Aorta (tissue), 5 donors: ENCODE measurements at regions not wholly inside any gene's neighbourhood (a gene's known extent, or its start where the extent isn't known, plus 50 kb on each side); places are given as distances from the start of the nearest gene placed in this dataset.

Source experiments
- ATAC-seq: fragments of 200-7000 bp; cut with Tn5 transposase; one replicate; pipeline ENCODE4 v1.9.1; 2022; ENCODE audit warnings: moderate library complexity; ENCODE audit not compliant: low FRiP score
- DNase-seq, 2 donors: peaks; one replicate each; pipeline ENCODE4 v3.0.0-alpha.2; 2020
- H3K27ac ChIP-seq, 2 donors: one replicate each; pipeline ENCODE4 v1.5.1; 2013; ENCODE audit warnings: low read length in 2 of 2, mild to moderate bottlenecking in 2 of 2, moderate library complexity in 2 of 2, control low read depth in 1 of 2, inconsistent platforms in 1 of 2, low read depth in 1 of 2
- H3K27me3 ChIP-seq, 2 donors: one replicate each; pipeline ENCODE4 v1.6.1; 2013; ENCODE audit warnings: control low read depth in 1 of 2, low read length in 1 of 2, mild to moderate bottlenecking in 1 of 2, moderate library complexity in 1 of 2; ENCODE audit not compliant: insufficient read depth in 2 of 2, control insufficient read depth in 1 of 2
- H3K36me3 ChIP-seq, 2 donors: one replicate each; pipeline ENCODE4 v1.6.1; 2013; ENCODE audit warnings: control low read depth in 1 of 2, low read length in 1 of 2, mild to moderate bottlenecking in 1 of 2; ENCODE audit not compliant: insufficient read depth in 2 of 2, control insufficient read depth in 1 of 2
- H3K4me1 ChIP-seq, 2 donors: one replicate each; pipeline ENCODE4 v1.6.1; 2013; ENCODE audit warnings: low read length in 2 of 2, control low read depth in 1 of 2, mild to moderate bottlenecking in 1 of 2, moderate library complexity in 1 of 2; ENCODE audit not compliant: insufficient read depth in 2 of 2, control insufficient read depth in 1 of 2
- H3K4me3 ChIP-seq, 2 donors: one replicate each; pipeline ENCODE4 v1.5.1; 2013; ENCODE audit warnings: low read length in 2 of 2, control low read depth in 1 of 2, mild to moderate bottlenecking in 1 of 2
- H3K9me3 ChIP-seq: one replicate; pipeline ENCODE4 v1.6.1; 2013; ENCODE audit warnings: mild to moderate bottlenecking, low read length; ENCODE audit not compliant: control insufficient read depth
- WGBS, 2 donors: extraction: QIAGEN DNeasy Blood & Tissue Kit; methylation state at CpG; one replicate each; pipeline ENCODE4 v1.1.7; 2013; 5-methylcytosine and 5-hydroxymethylcytosine counted together
- intact Hi-C, 2 donors: fragments of 100-400 bp; cut with DNase I; formaldehyde crosslinking; loops; one replicate each; pipeline versions ENCODE4 v1.14.2 to v1.15.0; 2022
- donor health status: healthy with polysubstance abuse.
- donor health status: Bipolar disorder and iron deficiency.
- donor health status: DM: no; HTN: no; CAD: no.
- donor health status: DM: no; HTN: no; CAD: no.
- donor health status: DM: yes; HTN: yes; CAD: no.

DNA sequence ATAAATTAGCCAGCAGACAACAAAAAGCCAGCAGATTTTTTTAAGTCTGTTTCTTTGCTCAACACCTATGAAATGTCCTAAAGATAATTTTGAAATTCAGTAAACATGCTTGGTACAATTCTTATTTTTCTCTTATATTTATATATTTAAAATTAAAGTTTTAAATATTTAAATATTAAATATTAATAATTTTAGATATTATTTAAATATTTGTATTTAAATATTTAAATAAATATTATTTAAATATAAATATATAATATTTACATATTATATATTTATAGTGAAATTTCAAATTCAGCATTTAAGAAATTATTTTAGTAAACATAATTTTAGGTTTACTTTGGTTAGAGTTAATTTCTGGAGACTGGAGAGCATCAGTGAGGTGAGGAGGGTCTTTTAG lies 1554.2 kb downstream of the NCAM2 start:
- Histone ChIP-seq H3K36me3 (no peaks in the 10 kb centered on the region), H3K4me3 (no peak overlapping the region), H3K9me3 (no peaks in the 10 kb centered on the region), H3K4me1 (no peaks in the 10 kb centered on the region), H3K27ac (no peak overlapping the region), H3K27me3 (no peaks in the 10 kb centered on the region)
- ATAC-seq = no peak
- no peak for DNase-seq
- intact Hi-C loops = no loop called here

DNA sequence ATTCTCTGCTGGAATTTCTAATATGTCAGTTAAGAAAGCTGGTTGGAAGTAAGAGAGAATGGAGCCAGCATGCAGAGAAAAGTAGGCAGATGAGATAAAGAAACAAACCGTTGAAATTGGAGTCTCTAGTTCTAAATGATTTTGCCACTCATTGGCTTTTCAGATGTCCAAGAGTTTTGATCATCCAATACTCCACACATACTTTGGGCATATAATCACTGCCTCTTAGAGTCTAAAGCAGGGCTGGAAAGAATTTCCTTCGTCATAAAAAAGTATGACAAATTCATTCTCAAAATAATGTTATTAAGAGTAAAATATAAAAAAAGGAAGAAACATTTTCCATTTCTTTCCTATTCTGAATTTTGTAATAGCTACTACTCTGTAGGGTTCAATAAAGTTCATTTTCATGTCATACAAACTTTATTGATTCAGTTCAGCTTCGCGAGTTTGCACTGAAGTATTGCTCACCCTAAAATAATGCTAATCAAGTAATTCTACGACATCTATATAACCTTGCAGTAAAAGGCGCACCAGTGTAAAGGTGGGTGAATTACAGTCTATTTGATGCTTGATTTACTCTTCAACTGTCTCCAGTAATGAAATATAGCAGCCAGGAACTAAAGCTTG lies 1556.6 kb downstream of the NCAM2 start:
- Histone ChIP-seq H3K27ac (no peak overlapping the region), H3K4me1 (no peaks in the 10 kb centered on the region), H3K9me3 (no peaks in the 10 kb centered on the region), H3K36me3 (no peaks in the 10 kb centered on the region), H3K4me3 (no peak overlapping the region), H3K27me3 (no peaks in the 10 kb centered on the region)
- ATAC-seq (no peak), DNase-seq (no peak)
- intact Hi-C loops = no loop called here
- WGBS, 2 donors = 68 to 69% methylated on average over 6 of the region's 6 CpGs

DNA sequence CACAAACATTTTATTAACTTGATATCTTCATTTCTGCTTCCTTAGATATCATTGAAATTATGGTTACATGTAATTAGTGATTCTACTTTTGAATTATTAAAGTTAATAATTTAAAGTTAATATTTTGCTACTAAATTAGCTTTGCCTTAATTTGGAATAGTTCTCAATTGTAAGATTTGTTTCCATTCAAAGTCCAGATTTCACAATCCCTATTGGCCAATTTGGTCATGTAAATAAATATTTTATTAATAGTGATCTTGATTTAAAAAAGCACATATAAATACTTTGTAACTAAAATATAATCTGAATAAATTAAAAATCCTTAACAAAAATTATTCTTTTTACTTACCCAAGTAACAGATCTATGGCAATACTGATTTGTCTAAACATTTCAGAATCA lies 1558.6 kb downstream of the NCAM2 start:
- H3K9me3 ChIP-seq = peaks cover 1% of the 10 kb centered on the region
- no peak overlapping the region for H3K4me3 ChIP-seq
- no peaks in the 10 kb centered on the region for H3K36me3 ChIP-seq
- H3K4me1 ChIP-seq = no peaks in the 10 kb centered on the region
- no peak overlapping the region for H3K27ac ChIP-seq
- no peak for DNase-seq
- no peaks in the 10 kb centered on the region for H3K27me3 ChIP-seq
- no peak for ATAC-seq
- intact Hi-C loops = no loop called here

DNA sequence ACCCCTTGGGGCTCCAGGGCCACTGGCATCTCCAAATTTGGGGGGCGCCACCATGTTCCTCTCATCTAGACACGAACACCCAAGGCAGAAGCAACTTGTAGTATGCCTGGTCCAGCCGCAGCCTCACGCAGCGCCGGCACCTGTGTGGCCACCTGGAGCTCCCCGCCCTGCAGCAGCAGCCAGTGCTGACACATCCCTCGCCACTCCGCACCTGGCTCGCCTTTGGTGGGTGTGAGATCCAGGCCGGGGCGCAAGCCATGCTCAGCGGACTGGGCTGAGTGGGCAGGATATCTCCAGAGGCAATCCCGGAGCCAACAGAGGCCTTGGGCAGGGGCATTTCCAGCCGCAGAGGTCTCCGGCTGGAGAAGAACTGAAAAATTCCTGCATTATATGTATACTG lies 1563.7 kb downstream of the NCAM2 start:
- Histone ChIP-seq H3K4me3 (no peak overlapping the region), H3K9me3 (peaks cover 1% of the 10 kb centered on the region), H3K27me3 (no peaks in the 10 kb centered on the region), H3K27ac (no peak overlapping the region), H3K4me1 (no peaks in the 10 kb centered on the region), H3K36me3 (no peaks in the 10 kb centered on the region)
- ATAC-seq (no peak), DNase-seq (no peak)
- intact Hi-C loops = no loop called here
- 91 to 94% methylated on average over 16 of the region's 16 CpGs for WGBS, 2 donors

DNA sequence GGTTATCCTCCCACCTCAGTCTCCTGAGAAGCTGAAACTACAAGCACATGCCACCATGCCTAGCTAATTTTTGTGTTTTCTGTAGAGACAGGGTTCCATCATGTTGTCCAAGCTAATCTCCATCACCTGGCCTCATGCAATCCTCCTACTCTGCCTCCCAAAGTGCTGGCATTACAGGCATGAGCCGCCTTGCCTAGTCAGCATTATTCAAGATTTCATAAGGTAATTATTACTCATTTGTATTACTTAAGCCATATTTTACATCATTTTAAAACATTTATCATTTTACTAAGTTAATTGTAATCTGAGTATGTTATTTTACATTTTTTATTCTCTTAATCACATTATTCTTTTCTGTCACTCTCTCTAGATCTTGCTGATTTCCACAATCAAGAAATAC lies 1575.6 kb downstream of the NCAM2 start:
- Histone ChIP-seq H3K4me3 (no peak overlapping the region), H3K9me3 (no peaks in the 10 kb centered on the region), H3K27ac (no peak overlapping the region), H3K36me3 (no peaks in the 10 kb centered on the region), H3K4me1 (no peaks in the 10 kb centered on the region), H3K27me3 (no peaks in the 10 kb centered on the region)
- ATAC-seq (no peak), DNase-seq (no peak)
- WGBS, 2 donors = 77 to 89% methylated on average over 1 of the region's 1 CpG
- intact Hi-C loops = no loop called here

DNA sequence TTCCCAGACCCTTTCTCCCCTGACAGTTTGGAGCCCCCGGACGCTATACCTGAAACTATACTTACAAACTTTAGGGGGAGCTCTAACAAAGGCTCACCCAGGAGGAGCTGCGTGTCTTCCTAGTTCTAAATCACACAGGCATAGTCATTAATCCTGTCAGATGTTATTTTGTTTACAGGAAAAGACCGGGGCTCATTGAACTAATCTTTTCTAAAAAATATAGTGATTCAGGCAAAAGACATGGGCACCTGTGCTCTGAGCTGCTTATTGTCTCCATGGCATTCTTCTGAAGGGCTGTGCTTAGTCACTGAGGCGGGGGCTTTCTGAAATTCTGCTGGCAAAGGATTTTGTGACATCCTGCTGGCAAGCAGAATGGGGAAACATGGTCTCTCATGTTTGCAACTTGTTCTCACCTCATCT lies 1577.0 kb downstream of the NCAM2 start:
- H3K4me3 ChIP-seq = no peak overlapping the region
- no peaks in the 10 kb centered on the region for H3K9me3 ChIP-seq
- 10 to 12% methylated on average over 5 of the region's 5 CpGs for WGBS, 2 donors
- no peaks in the 10 kb centered on the region for H3K27me3 ChIP-seq
- intact Hi-C loops = no loop called here
- no peak overlapping the region for H3K27ac ChIP-seq
- no peak for ATAC-seq
- H3K4me1 ChIP-seq = no peaks in the 10 kb centered on the region
- DNase-seq = no peak
- no peaks in the 10 kb centered on the region for H3K36me3 ChIP-seq

DNA sequence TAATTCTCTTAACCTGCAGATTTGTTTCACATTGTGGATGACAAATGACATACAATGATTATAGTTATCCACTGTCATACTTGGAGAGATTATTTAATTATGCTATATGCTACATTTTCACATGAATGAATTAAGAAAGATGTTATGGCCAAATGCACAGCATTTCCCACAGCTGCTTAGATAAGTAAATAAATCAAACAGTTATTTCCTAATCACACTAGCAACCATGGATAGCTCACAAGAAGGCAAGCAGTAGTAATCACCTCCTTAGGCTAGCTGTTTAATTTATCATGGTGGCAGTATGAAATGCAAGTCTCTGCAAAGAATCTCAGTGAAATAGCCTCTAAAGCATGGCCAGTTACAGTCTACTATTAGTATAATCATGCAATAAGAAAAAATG lies 1581.5 kb downstream of the NCAM2 start:
- Histone ChIP-seq H3K27me3 (no peaks in the 10 kb centered on the region), H3K9me3 (no peaks in the 10 kb centered on the region), H3K36me3 (no peaks in the 10 kb centered on the region), H3K4me1 (no peaks in the 10 kb centered on the region), H3K4me3 (no peak overlapping the region), H3K27ac (no peak overlapping the region)
- ATAC-seq (no peak), DNase-seq (no peak)
- intact Hi-C loops = no loop called here

DNA sequence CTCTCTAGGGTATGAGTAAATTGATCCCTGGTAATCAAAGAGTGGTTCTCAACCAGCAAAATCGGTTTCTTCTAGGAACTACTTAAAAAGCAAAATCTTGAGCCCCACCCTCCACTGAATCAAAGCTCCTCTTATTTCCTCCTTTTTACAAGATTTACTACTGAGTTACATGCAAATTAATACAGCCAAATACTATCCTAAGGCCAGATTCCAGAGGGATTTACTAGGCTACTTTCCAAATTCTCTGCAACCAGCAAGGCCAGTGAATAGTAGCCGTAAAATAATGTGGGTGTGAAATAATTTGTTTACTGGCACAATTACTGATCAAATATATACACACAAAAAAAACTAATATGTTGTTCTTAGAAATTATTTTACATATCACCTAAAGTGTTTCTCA lies 1583.8 kb downstream of the NCAM2 start:
- DNase-seq (no peak), ATAC-seq (no peak)
- Histone ChIP-seq H3K36me3 (no peaks in the 10 kb centered on the region), H3K4me1 (no peaks in the 10 kb centered on the region), H3K27me3 (no peaks in the 10 kb centered on the region), H3K27ac (no peak overlapping the region), H3K9me3 (no peaks in the 10 kb centered on the region), H3K4me3 (no peak overlapping the region)
- 67 to 71% methylated on average over 2 of the region's 2 CpGs for WGBS, 2 donors
- intact Hi-C loops = no loop called here

DNA sequence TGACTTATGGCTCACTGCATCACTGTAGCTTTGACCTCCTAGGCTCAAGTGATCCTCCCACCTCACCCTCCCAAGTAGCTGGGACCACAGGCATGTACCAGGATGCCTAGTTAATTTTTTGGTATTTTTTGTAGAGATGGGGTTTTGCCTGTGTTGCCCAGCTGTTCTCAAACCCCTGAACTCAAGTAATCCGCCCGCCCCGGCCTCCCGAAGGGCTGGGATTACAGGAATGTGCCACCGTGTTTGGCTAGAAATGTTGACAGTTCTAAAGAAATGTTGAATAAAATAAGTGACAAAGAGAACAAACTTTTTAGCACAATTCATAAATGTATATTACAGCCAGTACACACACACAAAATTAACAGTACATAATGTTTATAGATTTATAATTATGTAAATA lies 1586.1 kb downstream of the NCAM2 start:
- WGBS, 2 donors = 87 to 89% methylated on average over 5 of the region's 5 CpGs
- no peak for ATAC-seq

More for the DNA sequence above, 1586.1 kb downstream of the NCAM2 start:
- Histone ChIP-seq H3K27me3 (no peaks in the 10 kb centered on the region), H3K36me3 (no peaks in the 10 kb centered on the region), H3K4me1 (no peaks in the 10 kb centered on the region), H3K4me3 (no peak overlapping the region), H3K27ac (no peak overlapping the region), H3K9me3 (no peaks in the 10 kb centered on the region)
- intact Hi-C loops = no loop called here
- DNase-seq = no peak
